ENCODE measurements at regions not wholly inside any gene's neighbourhood (a gene's known extent, or its start where the extent isn't known, plus 50 kb on each side); places are given as distances from the start of the nearest gene placed in this dataset.

DNA sequence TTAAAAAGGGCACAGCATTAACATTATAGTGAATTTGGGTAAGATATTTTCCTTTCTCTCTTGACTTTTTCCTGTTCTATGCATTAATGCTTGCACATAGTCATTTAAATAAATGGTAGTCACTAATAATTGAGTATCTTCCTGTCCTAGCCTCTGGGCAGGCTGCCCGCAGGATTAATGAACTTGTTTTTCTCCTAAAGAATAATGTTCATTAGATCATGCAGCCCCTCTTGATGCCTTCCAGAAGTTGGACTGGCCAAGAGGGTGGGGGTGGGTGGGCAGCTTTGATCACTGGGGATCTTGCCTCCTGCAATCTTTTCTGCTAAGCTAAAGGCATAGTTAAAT is 514.5 kb upstream of the CDH2 start (continued):
- TF ChIP-seq TBP (IDR thresholded peaks at IDR 0.05; ENCODE audit: low read depth, low read length) (no peak), CHD1 (IDR thresholded peaks at IDR 0.05; ENCODE audit: low read depth, low read length) (no peak), GTF2F1 (IDR thresholded peaks at IDR 0.05; ENCODE audit: borderline replicate concordance, low read depth, low read length) (no peak), SIRT6 (IDR thresholded peaks at IDR 0.05; ENCODE audit: low read length) (no peak), GABPA (IDR thresholded peaks at IDR 0.05; ENCODE audit: borderline replicate concordance, insufficient read depth, low read length) (no peak), POU5F1 (IDR thresholded peaks at IDR 0.05; ENCODE audit: low read depth, low read length) (no peak), BACH1 (IDR thresholded peaks at IDR 0.05; ENCODE audit: low read length) (no peak), YY1 (IDR thresholded peaks at IDR 0.05; ENCODE audit: low read depth, low read length) (no peak)
